K562 (cell line): ENCODE measurements at regions not wholly inside any gene's neighbourhood (a gene's known extent, or its start where the extent isn't known, plus 50 kb on each side); places are given as distances from the start of the nearest gene placed in this dataset.

ENCODE experiments used
- ATAC-seq: fragments of 200-7000 bp; cut with Tn5 transposase; 3 replicates; pipeline ENCODE4 v1.9.1; 2020; ENCODE audit warnings: moderate library complexity
- BruUV-seq: library from RNA; stranded (reverse); fragments of 400-500 nt; replicated peaks from 2 replicates; lab custom pipeline; 2021; lab: Mats Ljungman, UMichigan
- CTCF ChIA-PET: fragments of 300-600 bp; formaldehyde crosslinking; extraction: SDS; loops from one replicate; lab custom pipeline; 2021; ENCODE audit warnings: low intra/inter-chr PET ratio; lab: Yijun Ruan, JAX
- POLR2A ChIA-PET: fragments of 300-600, 350-650 bp; sonication (Branson Sonifier 250); formaldehyde crosslinking; extraction: SDS; loops from one replicate; lab custom pipeline; 2021; ENCODE audit warnings: antibody characterized with exemption, inconsistent platforms; lab: Yijun Ruan, JAX
- DNase-seq, 4 experiments: peaks; one replicate each; pipeline versions ENCODE4 v3.0.0 to v3.0.0-alpha.2; 2011 to 2018; ENCODE audit warnings: low spot score in 3 of 4, mixed read lengths in 3 of 4; ENCODE audit errors: extremely low read depth in 1 of 4
- FAIRE-seq: peaks from 2 replicates; lab custom pipeline; 2011; peaks lifted over from hg19 to GRCh38; lab: Jason Lieb, UNC
- H2AFZ ChIP-seq: 2 replicates; pipeline ENCODE4 v1.6.0; 2011; ENCODE audit warnings: low read depth, low read length, control low read depth, inconsistent platforms
- H3K27ac ChIP-seq: fragments of 200-600 bp; 3 replicates; pipeline ENCODE4 v1.8.0; 2011; ENCODE audit warnings: low read depth, mild to moderate bottlenecking, control low read depth, inconsistent platforms, low read length, moderate library complexity, mixed read lengths; ENCODE audit errors: extremely low read depth
- H3K27me3 ChIP-seq, 2 experiments: fragments of 300-600 bp in 1 of 2; 2 replicates in 1 of 2; 3 replicates in 1 of 2; pipeline versions ENCODE4 v1.6.0 to v1.8.0; 2011; ENCODE audit warnings: inconsistent platforms in 2 of 2, low read length in 2 of 2, mild to moderate bottlenecking in 1 of 2, mixed read lengths in 1 of 2, moderate library complexity in 1 of 2; ENCODE audit not compliant: control insufficient read depth in 2 of 2, insufficient read depth in 2 of 2
- H3K36me3 ChIP-seq: fragments of 300-600 bp; 3 replicates; pipeline ENCODE4 v1.8.0; 2011; ENCODE audit warnings: mild to moderate bottlenecking, low read length, inconsistent platforms; ENCODE audit not compliant: control insufficient read depth, insufficient read depth
- H3K4me1 ChIP-seq, 2 experiments: fragments of 200-600 bp in 1 of 2; replicated peaks in 1 of 2; 2 replicates in 1 of 2; 3 replicates in 1 of 2; pipeline versions ENCODE4 v1.5.1 to v1.8.0; 2011; ENCODE audit warnings: inconsistent platforms in 2 of 2, low read length in 2 of 2, mild to moderate bottlenecking in 1 of 2, mixed read lengths in 1 of 2, moderate library complexity in 1 of 2; ENCODE audit not compliant: control insufficient read depth in 2 of 2, insufficient read depth in 2 of 2
- H3K4me2 ChIP-seq: 2 replicates; pipeline ENCODE4 v1.6.1; 2011; ENCODE audit warnings: low read length, control low read depth, inconsistent platforms, mixed read lengths; ENCODE audit not compliant: insufficient read depth
- H3K4me3 ChIP-seq: fragments of 200-600 bp; sonication (generic), shearing (Covaris generic); 2 replicates; pipeline ENCODE4 v1.5.1; 2016; ENCODE audit warnings: control low read depth, inconsistent platforms
- H3K79me2 ChIP-seq: fragments of 200-600 bp; 3 replicates; pipeline ENCODE4 v1.8.0; 2011; ENCODE audit warnings: low read length, inconsistent platforms; ENCODE audit not compliant: control insufficient read depth, insufficient read depth
- H3K9ac ChIP-seq, 2 experiments: 2 replicates each; pipeline versions ENCODE4 v1.6.0 to v1.6.1; 2011; ENCODE audit warnings: low read depth in 2 of 2, low read length in 2 of 2, control low read depth in 1 of 2, inconsistent platforms in 1 of 2, mild to moderate bottlenecking in 1 of 2, mixed read lengths in 1 of 2; ENCODE audit not compliant: insufficient read depth in 1 of 2
- H3K9me1 ChIP-seq: one replicate; pipeline ENCODE4 v1.6.0; 2011; ENCODE audit warnings: inconsistent platforms, mild to moderate bottlenecking, low read length, moderate library complexity; ENCODE audit not compliant: control insufficient read depth, insufficient read depth
- H3K9me3 ChIP-seq: replicated peaks from 2 replicates; pipeline ENCODE4 v1.5.1; 2011; ENCODE audit warnings: low read depth, low read length, inconsistent platforms; ENCODE audit not compliant: control insufficient read depth, insufficient read depth
- H4K20me1 ChIP-seq: replicated peaks from 2 replicates; pipeline ENCODE4 v1.6.1; 2011; ENCODE audit warnings: low read length, inconsistent platforms, mixed read lengths; ENCODE audit not compliant: control insufficient read depth, insufficient read depth
- ATF4 ChIP-seq: fragments of 450-650 bp; formaldehyde crosslinking; IDR thresholded peaks from 2 replicates; pipeline ENCODE4 v1.4.0; 2022; ENCODE audit warnings: mild to moderate bottlenecking, moderate library complexity
- CTBP1 ChIP-seq: fragments of 450-650 bp; IDR thresholded peaks from 2 replicates; pipeline ENCODE4 v1.6.1; 2016; ENCODE audit warnings: borderline replicate concordance
- HIVEP1 ChIP-seq: fragments of 250-450 bp; sonication (Bioruptor Pico); IDR thresholded peaks from 2 replicates; pipeline ENCODE4 v1.4.0; 2020; ENCODE audit warnings: mild to moderate bottlenecking
- MCM2 ChIP-seq: fragments of 450-650 bp; IDR thresholded peaks from 2 replicates; pipeline ENCODE4 v1.6.1; 2017; ENCODE audit warnings: low read depth, mild to moderate bottlenecking
- PHF20 ChIP-seq: fragments of 450-650 bp; IDR thresholded peaks from 2 replicates; pipeline ENCODE4 v1.6.1; 2018; ENCODE audit not compliant: partially characterized antibody
- POLR2AphosphoS2 ChIP-seq: IDR thresholded peaks from 2 replicates; pipeline ENCODE4 v1.6.1; 2012; ENCODE audit warnings: low read length, improper control_type of control experiment
- SAP30 ChIP-seq: fragments of 200-600 bp; sonication (generic); IDR thresholded peaks from 2 replicates; pipeline ENCODE4 v1.6.1; 2012; ENCODE audit warnings: borderline replicate concordance, low read depth, mild to moderate bottlenecking, moderate library complexity, low read length, control low read depth, inconsistent platforms; ENCODE audit not compliant: insufficient read depth, poor library complexity, severe bottlenecking
- SIN3A ChIP-seq, 2 experiments: fragments of 150-350 bp in 1 of 2; IDR thresholded peaks; 2 replicates each; pipeline ENCODE4 v1.6.1; 2011 to 2016; ENCODE audit warnings: borderline replicate concordance in 2 of 2, low read depth in 2 of 2, low read length in 2 of 2, mild to moderate bottlenecking in 2 of 2, moderate library complexity in 2 of 2; ENCODE audit not compliant: control insufficient read depth in 1 of 2
- SMARCB1 ChIP-seq: IDR thresholded peaks from 2 replicates; pipeline ENCODE4 v1.6.1; 2011; ENCODE audit warnings: improper control_type of control experiment, low read depth; ENCODE audit not compliant: insufficient read length
- THAP7 ChIP-seq: fragments of 250-450 bp; sonication (Bioruptor Pico); IDR thresholded peaks from 2 replicates; pipeline ENCODE4 v1.5.0; 2021
- U2AF1 ChIP-seq: fragments of 200-400 bp; formaldehyde crosslinking; optimal IDR thresholded peaks from 2 replicates; pipeline ENCODE3; 2017; ENCODE audit warnings: mild to moderate bottlenecking, low read depth, low read length, moderate library complexity
- ZC3H4 ChIP-seq: sonication (generic); formaldehyde crosslinking; IDR thresholded peaks from 2 replicates; pipeline ENCODE4 v1.9.0; 2021; ENCODE audit warnings: missing genetic modification reagents, borderline replicate concordance
- WGBS: fragments of 100-300 bp; shearing (Covaris generic); methylation state at CpG from one replicate; pipeline ENCODE4 v1.1.6; 2016; ENCODE audit warnings: low coverage, mixed read lengths; ENCODE audit not compliant: insufficient coverage; ENCODE audit errors: missing lambda C conversion rate; 5-methylcytosine and 5-hydroxymethylcytosine counted together
- in situ Hi-C: fragments of 300-500 bp; cut with MboI; formaldehyde crosslinking; loops from 4 replicates; pipeline ENCODE4 v1.15.0; 2018; ENCODE audit warnings: inconsistent platforms, mixed read lengths
- intact Hi-C: fragments of 100-400 bp; cut with micrococcal nuclease; formaldehyde crosslinking; loops from 2 replicates; pipeline ENCODE4 v1.14.2; 2022
- TF ChIP-seq, protein P1 (sequence below): sonication (generic); formaldehyde crosslinking; IDR thresholded peaks from 2 replicates; pipeline ENCODE4 v1.8.1; 2023; ENCODE audit warnings: mild to moderate bottlenecking, missing genetic modification reagents

GRCh38 chr2:45283764-45284620 lies 274.7 kb upstream of the SIX2 start:
- in situ Hi-C loops, result no loop called here
- intact Hi-C loops, result no loop called here
- DNase-seq (no peak), ATAC-seq (no peak), FAIRE-seq (no peak)
- Histone ChIP-seq H3K9me1 (no peaks in the 10 kb centered on the region), H3K4me2 (no peak overlapping the region), H3K79me2 (no peaks in the 10 kb centered on the region), H4K20me1 (no peaks in the 10 kb centered on the region; the same call in 1 of the 2 replicates), H3K27me3 (peaks cover 27 to 29% of the 10 kb centered on the region in 2 experiments; a peak in 4 of 5 replicates), H3K27ac (no peak overlapping the region), H3K9ac (no peak overlapping the region), H3K36me3 (no peaks in the 10 kb centered on the region), H2AFZ (no peak overlapping the region), H3K9me3 (no peaks in the 10 kb centered on the region), H3K4me1 (no peaks in the 10 kb centered on the region)
- BruUV-seq, result no TSS peak
- CTCF ChIA-PET, result no interaction called here
- WGBS, result 2% methylated on average over 9 of the region's 10 CpGs
- TF ChIP-seq, protein P1, sequence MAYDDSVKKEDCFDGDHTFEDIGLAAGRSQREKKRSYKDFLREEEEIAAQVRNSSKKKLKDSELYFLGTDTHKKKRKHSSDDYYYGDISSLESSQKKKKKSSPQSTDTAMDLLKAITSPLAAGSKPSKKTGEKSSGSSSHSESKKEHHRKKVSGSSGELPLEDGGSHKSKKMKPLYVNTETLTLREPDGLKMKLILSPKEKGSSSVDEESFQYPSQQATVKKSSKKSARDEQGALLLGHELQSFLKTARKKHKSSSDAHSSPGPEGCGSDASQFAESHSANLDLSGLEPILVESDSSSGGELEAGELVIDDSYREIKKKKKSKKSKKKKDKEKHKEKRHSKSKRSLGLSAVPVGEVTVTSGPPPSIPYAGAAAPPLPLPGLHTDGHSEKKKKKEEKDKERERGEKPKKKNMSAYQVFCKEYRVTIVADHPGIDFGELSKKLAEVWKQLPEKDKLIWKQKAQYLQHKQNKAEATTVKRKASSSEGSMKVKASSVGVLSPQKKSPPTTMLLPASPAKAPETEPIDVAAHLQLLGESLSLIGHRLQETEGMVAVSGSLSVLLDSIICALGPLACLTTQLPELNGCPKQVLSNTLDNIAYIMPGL, result no peak
- TF ChIP-seq PHF20, result no peak
- TF ChIP-seq THAP7 (CRISPR knock-in tag), result no peak
- TF ChIP-seq POLR2AphosphoS2, result no peak
- TF ChIP-seq SAP30, result no peak
- TF ChIP-seq ZC3H4, result no peak
- TF ChIP-seq U2AF1, result no peak
- no peak for TF ChIP-seq CTBP1
- no peak for TF ChIP-seq HIVEP1 (CRISPR knock-in tag)
- no peak for TF ChIP-seq ATF4 (CRISPR knock-in tag)
- no peak for TF ChIP-seq SIN3A (IDR thresholded peaks at IDR 0.05; ENCODE audit: borderline replicate concordance in 2 of 2, control insufficient read depth in 1 of 2, low read depth in 2 of 2, low read length in 2 of 2)
- TF ChIP-seq SMARCB1, result no peak
- no peak for TF ChIP-seq MCM2
- TF ChIP-seq, all 486 proteins: peak for 0
- no peak overlapping the region for H3K4me3 ChIP-seq
- POLR2A ChIA-PET, result interaction anchor here (0.7 kb wide), 1 partner anchor 30 kb away, joined by 3 read pairs; no protein-coding TSS in a partner anchor
